K562 (cell line): ENCODE measurements at regions not wholly inside any gene's neighbourhood (a gene's known extent, or its start where the extent isn't known, plus 50 kb on each side); places are given as distances from the start of the nearest gene placed in this dataset.

Experiments
- ATAC-seq: fragments of 200-7000 bp; cut with Tn5 transposase; 3 replicates; pipeline ENCODE4 v1.9.1; 2020; ENCODE audit warnings: moderate library complexity
- BruUV-seq: library from RNA; stranded (reverse); fragments of 400-500 nt; replicated peaks from 2 replicates; lab custom pipeline; 2021; lab: Mats Ljungman, UMichigan
- CTCF ChIA-PET: fragments of 300-600 bp; formaldehyde crosslinking; extraction: SDS; loops from one replicate; lab custom pipeline; 2021; ENCODE audit warnings: low intra/inter-chr PET ratio; lab: Yijun Ruan, JAX
- POLR2A ChIA-PET: fragments of 300-600, 350-650 bp; sonication (Branson Sonifier 250); formaldehyde crosslinking; extraction: SDS; loops from one replicate; lab custom pipeline; 2021; ENCODE audit warnings: antibody characterized with exemption, inconsistent platforms; lab: Yijun Ruan, JAX
- DNase-seq, 4 experiments: peaks; one replicate each; pipeline versions ENCODE4 v3.0.0 to v3.0.0-alpha.2; 2011 to 2018; ENCODE audit warnings: low spot score in 3 of 4, mixed read lengths in 3 of 4; ENCODE audit errors: extremely low read depth in 1 of 4
- FAIRE-seq: peaks from 2 replicates; lab custom pipeline; 2011; peaks lifted over from hg19 to GRCh38; lab: Jason Lieb, UNC
- H2AFZ ChIP-seq: 2 replicates; pipeline ENCODE4 v1.6.0; 2011; ENCODE audit warnings: low read depth, low read length, control low read depth, inconsistent platforms
- H3K27ac ChIP-seq: fragments of 200-600 bp; 3 replicates; pipeline ENCODE4 v1.8.0; 2011; ENCODE audit warnings: low read depth, mild to moderate bottlenecking, control low read depth, inconsistent platforms, low read length, moderate library complexity, mixed read lengths; ENCODE audit errors: extremely low read depth
- H3K27me3 ChIP-seq, 2 experiments: fragments of 300-600 bp in 1 of 2; 2 replicates in 1 of 2; 3 replicates in 1 of 2; pipeline versions ENCODE4 v1.6.0 to v1.8.0; 2011; ENCODE audit warnings: inconsistent platforms in 2 of 2, low read length in 2 of 2, mild to moderate bottlenecking in 1 of 2, mixed read lengths in 1 of 2, moderate library complexity in 1 of 2; ENCODE audit not compliant: control insufficient read depth in 2 of 2, insufficient read depth in 2 of 2
- H3K36me3 ChIP-seq: fragments of 300-600 bp; 3 replicates; pipeline ENCODE4 v1.8.0; 2011; ENCODE audit warnings: mild to moderate bottlenecking, low read length, inconsistent platforms; ENCODE audit not compliant: control insufficient read depth, insufficient read depth
- H3K4me1 ChIP-seq, 2 experiments: fragments of 200-600 bp in 1 of 2; replicated peaks in 1 of 2; 2 replicates in 1 of 2; 3 replicates in 1 of 2; pipeline versions ENCODE4 v1.5.1 to v1.8.0; 2011; ENCODE audit warnings: inconsistent platforms in 2 of 2, low read length in 2 of 2, mild to moderate bottlenecking in 1 of 2, mixed read lengths in 1 of 2, moderate library complexity in 1 of 2; ENCODE audit not compliant: control insufficient read depth in 2 of 2, insufficient read depth in 2 of 2
- H3K4me2 ChIP-seq: 2 replicates; pipeline ENCODE4 v1.6.1; 2011; ENCODE audit warnings: low read length, control low read depth, inconsistent platforms, mixed read lengths; ENCODE audit not compliant: insufficient read depth
- H3K4me3 ChIP-seq: fragments of 200-600 bp; sonication (generic), shearing (Covaris generic); 2 replicates; pipeline ENCODE4 v1.5.1; 2016; ENCODE audit warnings: control low read depth, inconsistent platforms
- H3K79me2 ChIP-seq: fragments of 200-600 bp; 3 replicates; pipeline ENCODE4 v1.8.0; 2011; ENCODE audit warnings: low read length, inconsistent platforms; ENCODE audit not compliant: control insufficient read depth, insufficient read depth
- H3K9ac ChIP-seq, 2 experiments: 2 replicates each; pipeline versions ENCODE4 v1.6.0 to v1.6.1; 2011; ENCODE audit warnings: low read depth in 2 of 2, low read length in 2 of 2, control low read depth in 1 of 2, inconsistent platforms in 1 of 2, mild to moderate bottlenecking in 1 of 2, mixed read lengths in 1 of 2; ENCODE audit not compliant: insufficient read depth in 1 of 2
- H3K9me1 ChIP-seq: one replicate; pipeline ENCODE4 v1.6.0; 2011; ENCODE audit warnings: inconsistent platforms, mild to moderate bottlenecking, low read length, moderate library complexity; ENCODE audit not compliant: control insufficient read depth, insufficient read depth
- H3K9me3 ChIP-seq: replicated peaks from 2 replicates; pipeline ENCODE4 v1.5.1; 2011; ENCODE audit warnings: low read depth, low read length, inconsistent platforms; ENCODE audit not compliant: control insufficient read depth, insufficient read depth
- H4K20me1 ChIP-seq: replicated peaks from 2 replicates; pipeline ENCODE4 v1.6.1; 2011; ENCODE audit warnings: low read length, inconsistent platforms, mixed read lengths; ENCODE audit not compliant: control insufficient read depth, insufficient read depth
- CBX1 ChIP-seq: sonication (generic); IDR thresholded peaks from 2 replicates; pipeline ENCODE4 v1.6.1; 2016; ENCODE audit warnings: antibody characterized with exemption, low read depth, mild to moderate bottlenecking
- CREM ChIP-seq: IDR thresholded peaks from 2 replicates; pipeline ENCODE4 v1.6.1; 2014; ENCODE audit warnings: antibody characterized with exemption, low read depth
- CSDE1 ChIP-seq, 2 experiments: fragments of 450-650 bp; IDR thresholded peaks; 2 replicates each; pipeline ENCODE4 v1.6.1; 2016; ENCODE audit warnings: mild to moderate bottlenecking in 1 of 2
- MBD2 ChIP-seq: sonication (generic); IDR thresholded peaks from 2 replicates; pipeline ENCODE4 v1.6.1; 2016; ENCODE audit warnings: low read depth, borderline replicate concordance
- MCM7 ChIP-seq, 2 experiments: fragments of 450-650 bp; IDR thresholded peaks; 2 replicates each; pipeline ENCODE4 v1.6.1; 2016 to 2018
- NRF1 ChIP-seq, 2 experiments: fragments of 450-650 bp; IDR thresholded peaks in 1 of 2; conservative IDR thresholded peaks in 1 of 2; 2 replicates each; pipeline ENCODE4 v1.6.1; 2014; ENCODE audit warnings: mild to moderate bottlenecking in 2 of 2
- PHTF2 ChIP-seq: fragments of 250-450 bp; sonication (Bioruptor Pico); IDR thresholded peaks from 2 replicates; pipeline ENCODE4 v1.5.0; 2021; ENCODE audit warnings: mild to moderate bottlenecking
- POLR2B ChIP-seq: fragments of 450-650 bp; IDR thresholded peaks from 2 replicates; pipeline ENCODE4 v1.6.1; 2018; ENCODE audit warnings: low read depth; ENCODE audit not compliant: partially characterized antibody
- RBM22 ChIP-seq: fragments of 200-400 bp; formaldehyde crosslinking; IDR thresholded peaks from 2 replicates; pipeline ENCODE4 v1.6.1; 2018; ENCODE audit warnings: low read length, low read depth; ENCODE audit not compliant: poor library complexity, severe bottlenecking
- RFX7 ChIP-seq: fragments of 250-450 bp; sonication (Bioruptor Pico); IDR thresholded peaks from 2 replicates; pipeline ENCODE4 v1.5.1; 2021; ENCODE audit warnings: mild to moderate bottlenecking
- TEAD1 ChIP-seq, 2 experiments: fragments of 450-650 bp in 1 of 2; sonication (generic) in 1 of 2; formaldehyde crosslinking; IDR thresholded peaks; 2 replicates each; pipeline versions ENCODE4 v1.4.0 to v1.8.0; 2020 to 2022; ENCODE audit warnings: mild to moderate bottlenecking in 2 of 2, missing genetic modification reagents in 1 of 2
- ZNF146 ChIP-seq: IDR thresholded peaks from one replicate; pipeline ENCODE4 v1.6.1; 2018; ENCODE audit warnings: missing compliant biosample characterization; ENCODE audit not compliant: unreplicated experiment
- ZNF551 ChIP-seq: fragments of 250-450 bp; sonication (Bioruptor Pico); IDR thresholded peaks from 2 replicates; pipeline ENCODE4 v1.5.0; 2021; ENCODE audit warnings: mild to moderate bottlenecking, moderate library complexity
- whole genome bisulfite sequencing: fragments of 100-300 bp; shearing (Covaris generic); methylation state at CpG from one replicate; pipeline ENCODE4 v1.1.6; 2016; ENCODE audit warnings: low coverage, mixed read lengths; ENCODE audit not compliant: insufficient coverage; ENCODE audit errors: missing lambda C conversion rate; 5-methylcytosine and 5-hydroxymethylcytosine counted together
- in situ Hi-C: fragments of 300-500 bp; cut with MboI; formaldehyde crosslinking; loops from 4 replicates; pipeline ENCODE4 v1.15.0; 2018; ENCODE audit warnings: inconsistent platforms, mixed read lengths
- intact Hi-C: fragments of 100-400 bp; cut with micrococcal nuclease; formaldehyde crosslinking; loops from 2 replicates; pipeline ENCODE4 v1.14.2; 2022
- TF ChIP-seq, protein P1 (sequence below): sonication (generic); formaldehyde crosslinking; IDR thresholded peaks from 2 replicates; pipeline ENCODE4 v1.8.1; 2023; ENCODE audit warnings: missing genetic modification reagents, mild to moderate bottlenecking, borderline replicate concordance

DNA sequence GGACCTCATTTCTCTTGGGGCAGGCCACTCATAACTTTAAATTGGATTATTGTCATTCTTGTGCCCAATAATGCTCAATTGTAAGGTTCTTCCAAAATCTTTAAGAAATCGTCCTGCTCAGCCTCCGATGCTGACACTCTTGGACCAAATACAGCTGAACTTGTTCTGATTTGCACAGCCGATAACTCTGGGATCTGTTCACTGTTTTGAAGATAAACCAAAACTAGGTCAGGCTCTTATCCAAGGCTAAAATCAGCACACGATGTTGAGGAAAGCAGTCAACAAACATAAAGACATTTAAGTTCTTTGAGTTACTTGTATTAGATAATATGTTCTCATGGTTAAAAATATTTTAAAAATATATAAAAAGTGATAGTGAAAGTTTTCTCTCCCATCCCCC, 52.0 kb upstream of the NEO1 start:
- Histone ChIP-seq H3K79me2 (no peaks in the 10 kb centered on the region), H3K36me3 (no peaks in the 10 kb centered on the region), H3K27ac (no peak overlapping the region), H3K9me3 (no peaks in the 10 kb centered on the region), H3K4me1 (no peaks in the 10 kb centered on the region), H3K4me2 (no peak overlapping the region), H3K9me1 (no peaks in the 10 kb centered on the region), H3K4me3 (no peak overlapping the region), H4K20me1 (no peaks in the 10 kb centered on the region), H2AFZ (no peak overlapping the region), H3K9ac (no peak overlapping the region), H3K27me3 (peaks cover 9 to 23% of the 10 kb centered on the region in 2 experiments; a peak in 4 of 5 replicates)
- POLR2A ChIA-PET, result no interaction called here
- FAIRE-seq (no peak), ATAC-seq (no peak), DNase-seq (no peak)
- intact Hi-C loops, result no loop called here
- WGBS, result 0% methylated on average over 4 of the region's 4 CpGs
- CTCF ChIA-PET, result no interaction called here
- BruUV-seq, result no TSS peak
- no peak for TF ChIP-seq POLR2B
- TF ChIP-seq ZNF146, result no peak
- TF ChIP-seq MBD2, result no peak
- no peak for TF ChIP-seq CSDE1 (IDR thresholded peaks at IDR 0.05)
- no peak for TF ChIP-seq RBM22
- no peak for TF ChIP-seq NRF1 (conservative IDR thresholded peaks at IDR 0.05 in 1 of 2, IDR thresholded peaks at IDR 0.05 in 1 of 2)
- in situ Hi-C loops, result no loop called here

GRCh38 chr15:72999586-72999985, 52.7 kb upstream of the NEO1 start:
- ATAC-seq (no peak), DNase-seq (no peak), FAIRE-seq (no peak)
- no peaks in the 10 kb centered on the region for H3K9me1 ChIP-seq
- H3K9ac ChIP-seq, result no peak overlapping the region
- in situ Hi-C loops (no loop called here), intact Hi-C loops (no loop called here)
- BruUV-seq, result no TSS peak
- H3K4me1 ChIP-seq, result no peaks in the 10 kb centered on the region
- H3K27ac ChIP-seq, result no peak overlapping the region
- H3K4me3 ChIP-seq, result no peak overlapping the region
- no peaks in the 10 kb centered on the region for H3K9me3 ChIP-seq
- H3K4me2 ChIP-seq, result no peak overlapping the region
- 0% methylated on average over 3 of the region's 3 CpGs for WGBS
- H3K79me2 ChIP-seq, result no peaks in the 10 kb centered on the region
- H4K20me1 ChIP-seq, result no peaks in the 10 kb centered on the region
- H2AFZ ChIP-seq, result no peak overlapping the region
- H3K27me3 ChIP-seq, result peaks cover 6 to 17% of the 10 kb centered on the region in 2 experiments; a peak in 3 of 5 replicates
- H3K36me3 ChIP-seq, result no peaks in the 10 kb centered on the region
- POLR2A ChIA-PET, result no interaction called here
- CTCF ChIA-PET, result no interaction called here
- TF ChIP-seq TEAD1 (CRISPR knock-in tag; IDR thresholded peaks at IDR 0.05) (no peak), CREM (no peak), ZNF551 (CRISPR knock-in tag) (no peak), RFX7 (CRISPR knock-in tag) (no peak), CBX1 (no peak), PHTF2 (CRISPR knock-in tag) (no peak), MCM7 (IDR thresholded peaks at IDR 0.05) (no peak)
- TF ChIP-seq, protein P1, sequence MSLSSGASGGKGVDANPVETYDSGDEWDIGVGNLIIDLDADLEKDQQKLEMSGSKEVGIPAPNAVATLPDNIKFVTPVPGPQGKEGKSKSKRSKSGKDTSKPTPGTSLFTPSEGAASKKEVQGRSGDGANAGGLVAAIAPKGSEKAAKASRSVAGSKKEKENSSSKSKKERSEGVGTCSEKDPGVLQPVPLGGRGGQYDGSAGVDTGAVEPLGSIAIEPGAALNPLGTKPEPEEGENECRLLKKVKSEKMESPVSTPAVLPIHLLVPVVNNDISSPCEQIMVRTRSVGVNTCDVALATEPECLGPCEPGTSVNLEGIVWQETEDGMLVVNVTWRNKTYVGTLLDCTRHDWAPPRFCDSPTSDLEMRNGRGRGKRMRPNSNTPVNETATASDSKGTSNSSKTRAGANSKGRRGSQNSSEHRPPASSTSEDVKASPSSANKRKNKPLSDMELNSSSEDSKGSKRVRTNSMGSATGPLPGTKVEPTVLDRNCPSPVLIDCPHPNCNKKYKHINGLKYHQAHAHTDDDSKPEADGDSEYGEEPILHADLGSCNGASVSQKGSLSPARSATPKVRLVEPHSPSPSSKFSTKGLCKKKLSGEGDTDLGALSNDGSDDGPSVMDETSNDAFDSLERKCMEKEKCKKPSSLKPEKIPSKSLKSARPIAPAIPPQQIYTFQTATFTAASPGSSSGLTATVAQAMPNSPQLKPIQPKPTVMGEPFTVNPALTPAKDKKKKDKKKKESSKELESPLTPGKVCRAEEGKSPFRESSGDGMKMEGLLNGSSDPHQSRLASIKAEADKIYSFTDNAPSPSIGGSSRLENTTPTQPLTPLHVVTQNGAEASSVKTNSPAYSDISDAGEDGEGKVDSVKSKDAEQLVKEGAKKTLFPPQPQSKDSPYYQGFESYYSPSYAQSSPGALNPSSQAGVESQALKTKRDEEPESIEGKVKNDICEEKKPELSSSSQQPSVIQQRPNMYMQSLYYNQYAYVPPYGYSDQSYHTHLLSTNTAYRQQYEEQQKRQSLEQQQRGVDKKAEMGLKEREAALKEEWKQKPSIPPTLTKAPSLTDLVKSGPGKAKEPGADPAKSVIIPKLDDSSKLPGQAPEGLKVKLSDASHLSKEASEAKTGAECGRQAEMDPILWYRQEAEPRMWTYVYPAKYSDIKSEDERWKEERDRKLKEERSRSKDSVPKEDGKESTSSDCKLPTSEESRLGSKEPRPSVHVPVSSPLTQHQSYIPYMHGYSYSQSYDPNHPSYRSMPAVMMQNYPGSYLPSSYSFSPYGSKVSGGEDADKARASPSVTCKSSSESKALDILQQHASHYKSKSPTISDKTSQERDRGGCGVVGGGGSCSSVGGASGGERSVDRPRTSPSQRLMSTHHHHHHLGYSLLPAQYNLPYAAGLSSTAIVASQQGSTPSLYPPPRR (CRISPR knock-in tag), result no peak
